Liver (tissue), 8 donors: ENCODE measurements at regions not wholly inside any gene's neighbourhood (a gene's known extent, or its start where the extent isn't known, plus 50 kb on each side); places are given as distances from the start of the nearest gene placed in this dataset.

ENCODE experiments used
- DNase-seq: peaks from one replicate; pipeline ENCODE4 v3.0.0-alpha.2; 2017; ENCODE audit warnings: low spot score
- H3K27ac ChIP-seq, 2 donors: one replicate each; pipeline ENCODE4 v1.7.0; 2013; ENCODE audit warnings: inconsistent platforms in 2 of 2, low read length in 2 of 2, control low read depth in 1 of 2, low read depth in 1 of 2, mild to moderate bottlenecking in 1 of 2
- H3K27me3 ChIP-seq, 4 donors: one replicate each; pipeline versions ENCODE4 v1.6.1 to v1.7.0; 2013; ENCODE audit warnings: low read length in 3 of 4, inconsistent platforms in 1 of 4, mild to moderate bottlenecking in 1 of 4, moderate library complexity in 1 of 4; ENCODE audit not compliant: control insufficient read depth in 4 of 4, insufficient read depth in 4 of 4
- H3K36me3 ChIP-seq, 4 donors: one replicate each; pipeline versions ENCODE4 v1.6.1 to v1.7.0; 2013; ENCODE audit warnings: low read length in 3 of 4, mild to moderate bottlenecking in 3 of 4, low read depth in 1 of 4, moderate library complexity in 1 of 4; ENCODE audit not compliant: control insufficient read depth in 4 of 4, insufficient read depth in 3 of 4
- H3K4me1 ChIP-seq, 4 donors: one replicate each; pipeline versions ENCODE4 v1.6.1 to v1.7.0; 2013; ENCODE audit warnings: low read length in 3 of 4, mild to moderate bottlenecking in 3 of 4, moderate library complexity in 1 of 4; ENCODE audit not compliant: control insufficient read depth in 4 of 4, insufficient read depth in 4 of 4
- H3K4me3 ChIP-seq, 3 donors: one replicate each; pipeline versions ENCODE4 v1.6.1 to v1.7.0; 2013; ENCODE audit warnings: low read length in 3 of 3, control low read depth in 1 of 3, low read depth in 1 of 3, mild to moderate bottlenecking in 1 of 3
- H3K9ac ChIP-seq, 2 donors: one replicate each; pipeline ENCODE4 v1.7.0; 2013; ENCODE audit warnings: low read length in 2 of 2, mild to moderate bottlenecking in 2 of 2, moderate library complexity in 2 of 2, control low read depth in 1 of 2, low read depth in 1 of 2
- H3K9me3 ChIP-seq, 4 donors: one replicate each; pipeline versions ENCODE4 v1.6.1 to v1.7.0; 2013; ENCODE audit warnings: low read length in 3 of 4; ENCODE audit not compliant: control insufficient read depth in 4 of 4
- CTCF ChIP-seq: fragments of 150-350 bp; IDR thresholded peaks from 2 replicates; pipeline ENCODE4 v1.5.1; 2017; ENCODE audit warnings: improper control_type of control experiment, low read depth, low read length; ENCODE audit not compliant: missing input control
- EGR1 ChIP-seq, 2 donors: IDR thresholded peaks; 2 replicates each; pipeline ENCODE4 v1.6.1; 2016 to 2018; ENCODE audit warnings: antibody characterized with exemption in 2 of 2, low read depth in 2 of 2
- FOXA2 ChIP-seq: IDR thresholded peaks from 2 replicates; pipeline ENCODE4 v1.6.1; 2016; ENCODE audit warnings: antibody characterized with exemption
- GABPA ChIP-seq, 2 donors: IDR thresholded peaks in 1 of 2; conservative IDR thresholded peaks in 1 of 2; 2 replicates each; pipeline ENCODE4 v1.6.1; 2016; ENCODE audit warnings: antibody characterized with exemption in 2 of 2, mild to moderate bottlenecking in 1 of 2, moderate library complexity in 1 of 2
- HNF4A ChIP-seq, 2 donors: conservative IDR thresholded peaks; 2 replicates each; pipeline ENCODE4 v1.6.1; 2016; ENCODE audit warnings: antibody characterized with exemption in 2 of 2, mild to moderate bottlenecking in 2 of 2
- JUND ChIP-seq, 2 donors: IDR thresholded peaks; 2 replicates each; pipeline ENCODE4 v1.6.1; 2016; ENCODE audit warnings: antibody characterized with exemption in 2 of 2
- NR2F2 ChIP-seq: IDR thresholded peaks from 2 replicates; pipeline ENCODE4 v1.6.1; 2016; ENCODE audit warnings: antibody characterized with exemption
- RAD21 ChIP-seq, 2 donors: IDR thresholded peaks; 2 replicates each; pipeline ENCODE4 v1.6.1; 2016; ENCODE audit warnings: antibody characterized with exemption in 2 of 2, mild to moderate bottlenecking in 2 of 2
- RXRA ChIP-seq, 2 donors: IDR thresholded peaks; 2 replicates each; pipeline ENCODE4 v1.6.1; 2017 to 2018; ENCODE audit warnings: antibody characterized with exemption in 2 of 2, mild to moderate bottlenecking in 1 of 2
- SP1 ChIP-seq: IDR thresholded peaks from 2 replicates; pipeline ENCODE4 v1.6.1; 2018; ENCODE audit warnings: antibody characterized with exemption, mild to moderate bottlenecking
- TAF1 ChIP-seq: conservative IDR thresholded peaks from 2 replicates; pipeline ENCODE4 v1.6.1; 2016; ENCODE audit warnings: antibody characterized with exemption, mild to moderate bottlenecking
- YY1 ChIP-seq: IDR thresholded peaks from 2 replicates; pipeline ENCODE4 v1.6.1; 2016; ENCODE audit warnings: antibody characterized with exemption, mild to moderate bottlenecking
- WGBS: extraction: QIAGEN DNeasy Blood & Tissue Kit; methylation state at CpG from one replicate; pipeline ENCODE4 v1.1.7; 2013; 5-methylcytosine and 5-hydroxymethylcytosine counted together
- TF ChIP-seq, protein P1 (sequence below): IDR thresholded peaks from 2 replicates; pipeline ENCODE4 v1.6.1; 2016; ENCODE audit warnings: antibody characterized with exemption, mild to moderate bottlenecking
- donor health status: healthy.
- donor health status: healthy.
- donor health status: healthy.
- donor health status: healthy.
- donor health status: healthy.

DNA sequence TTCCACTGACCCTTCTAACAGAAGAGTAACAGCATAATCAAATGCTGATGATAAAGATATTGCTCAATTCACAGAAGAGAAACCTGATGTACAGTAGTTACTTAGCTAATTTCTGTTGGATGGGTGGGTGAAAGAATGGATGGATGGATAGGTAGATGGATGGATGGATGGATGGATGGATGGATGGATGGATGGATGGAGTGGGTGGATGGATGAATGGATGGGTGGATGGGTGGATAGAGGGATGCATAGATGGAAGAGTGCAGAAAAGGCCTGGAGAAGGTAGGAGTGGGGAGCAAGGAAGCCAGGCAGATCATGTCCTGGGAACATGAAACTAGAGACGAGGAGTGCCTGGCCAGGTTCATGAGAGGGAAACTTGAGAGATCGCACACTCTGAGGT, 520.9 kb downstream of the BCL11B start:
- Histone ChIP-seq H3K4me1 (no peaks in the 10 kb centered on the region), H3K4me3 (no peak overlapping the region), H3K27ac (no peak overlapping the region), H3K9ac (no peak overlapping the region), H3K9me3 (peaks cover 0 to 11% (median 2%) of the 10 kb centered on the region in 4 donors), H3K36me3 (no peaks in the 10 kb centered on the region), H3K27me3 (no peaks in the 10 kb centered on the region)
- TF ChIP-seq RAD21 (IDR thresholded peaks at IDR 0.05): no peak
- no peak for TF ChIP-seq FOXA2
- TF ChIP-seq, protein P1, sequence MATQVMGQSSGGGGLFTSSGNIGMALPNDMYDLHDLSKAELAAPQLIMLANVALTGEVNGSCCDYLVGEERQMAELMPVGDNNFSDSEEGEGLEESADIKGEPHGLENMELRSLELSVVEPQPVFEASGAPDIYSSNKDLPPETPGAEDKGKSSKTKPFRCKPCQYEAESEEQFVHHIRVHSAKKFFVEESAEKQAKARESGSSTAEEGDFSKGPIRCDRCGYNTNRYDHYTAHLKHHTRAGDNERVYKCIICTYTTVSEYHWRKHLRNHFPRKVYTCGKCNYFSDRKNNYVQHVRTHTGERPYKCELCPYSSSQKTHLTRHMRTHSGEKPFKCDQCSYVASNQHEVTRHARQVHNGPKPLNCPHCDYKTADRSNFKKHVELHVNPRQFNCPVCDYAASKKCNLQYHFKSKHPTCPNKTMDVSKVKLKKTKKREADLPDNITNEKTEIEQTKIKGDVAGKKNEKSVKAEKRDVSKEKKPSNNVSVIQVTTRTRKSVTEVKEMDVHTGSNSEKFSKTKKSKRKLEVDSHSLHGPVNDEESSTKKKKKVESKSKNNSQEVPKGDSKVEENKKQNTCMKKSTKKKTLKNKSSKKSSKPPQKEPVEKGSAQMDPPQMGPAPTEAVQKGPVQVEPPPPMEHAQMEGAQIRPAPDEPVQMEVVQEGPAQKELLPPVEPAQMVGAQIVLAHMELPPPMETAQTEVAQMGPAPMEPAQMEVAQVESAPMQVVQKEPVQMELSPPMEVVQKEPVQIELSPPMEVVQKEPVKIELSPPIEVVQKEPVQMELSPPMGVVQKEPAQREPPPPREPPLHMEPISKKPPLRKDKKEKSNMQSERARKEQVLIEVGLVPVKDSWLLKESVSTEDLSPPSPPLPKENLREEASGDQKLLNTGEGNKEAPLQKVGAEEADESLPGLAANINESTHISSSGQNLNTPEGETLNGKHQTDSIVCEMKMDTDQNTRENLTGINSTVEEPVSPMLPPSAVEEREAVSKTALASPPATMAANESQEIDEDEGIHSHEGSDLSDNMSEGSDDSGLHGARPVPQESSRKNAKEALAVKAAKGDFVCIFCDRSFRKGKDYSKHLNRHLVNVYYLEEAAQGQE: no peak
- TF ChIP-seq RXRA (IDR thresholded peaks at IDR 0.05): no peak
- no peak for TF ChIP-seq TAF1
- no peak for TF ChIP-seq YY1
- no peak for TF ChIP-seq EGR1 (IDR thresholded peaks at IDR 0.05; ENCODE audit: low read depth in 2 of 2)
- TF ChIP-seq GABPA (IDR thresholded peaks at IDR 0.05 in 1 of 2, conservative IDR thresholded peaks at IDR 0.05 in 1 of 2): no peak
- no peak for TF ChIP-seq NR2F2
- TF ChIP-seq HNF4A (conservative IDR thresholded peaks at IDR 0.05): no peak
- TF ChIP-seq CTCF: no peak
- no peak for TF ChIP-seq SP1
- TF ChIP-seq JUND (IDR thresholded peaks at IDR 0.05): no peak
- no peak for DNase-seq
- 86% methylated on average over 2 of the region's 2 CpGs for WGBS

DNA sequence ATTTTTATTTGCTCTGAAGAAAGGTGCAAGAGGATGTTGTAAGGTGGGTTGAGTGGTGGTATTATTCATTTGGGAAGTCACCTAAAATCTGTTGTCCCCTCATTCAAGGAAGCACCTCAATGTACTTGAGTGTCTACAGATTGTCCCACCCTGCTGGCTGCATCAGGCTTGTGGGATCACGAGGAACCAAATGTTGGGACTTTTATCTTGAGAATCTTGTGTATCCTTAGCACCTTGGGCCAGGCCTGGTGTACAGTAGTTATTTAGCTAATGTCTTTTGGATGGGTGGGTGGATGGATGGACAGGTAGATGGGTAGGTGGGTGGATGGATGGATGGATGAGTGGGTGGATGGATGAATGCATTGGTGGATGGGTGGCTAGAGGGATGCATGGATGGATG, 519.3 kb downstream of the BCL11B start:
- Histone ChIP-seq H3K9ac (no peak overlapping the region), H3K36me3 (no peaks in the 10 kb centered on the region), H3K9me3 (peaks cover 0 to 11% (median 2%) of the 10 kb centered on the region in 4 donors), H3K4me1 (no peaks in the 10 kb centered on the region), H3K27ac (no peak overlapping the region), H3K4me3 (no peak overlapping the region), H3K27me3 (no peaks in the 10 kb centered on the region)
- DNase-seq: no peak
- WGBS: 84% methylated on average over 1 of the region's 1 CpG
- TF ChIP-seq FOXA2 (no peak), EGR1 (IDR thresholded peaks at IDR 0.05; ENCODE audit: low read depth in 2 of 2) (no peak), HNF4A (conservative IDR thresholded peaks at IDR 0.05) (no peak), YY1 (no peak), SP1 (no peak)
